Sigmoid colon (tissue), 6 donors: ENCODE measurements at regions not wholly inside any gene's neighbourhood (a gene's known extent, or its start where the extent isn't known, plus 50 kb on each side); places are given as distances from the start of the nearest gene placed in this dataset.

Experiments
- DNase-seq: peaks from one replicate; pipeline ENCODE4 v3.0.0-alpha.2; 2019
- H3K27ac ChIP-seq, 4 donors: fragments of 200-600 bp; sonication (generic); one replicate each; pipeline ENCODE4 v1.5.1; 2016 to 2019; ENCODE audit warnings: mild to moderate bottlenecking in 1 of 4
- H3K27me3 ChIP-seq, 3 donors: fragments of 200-600 bp; sonication (generic); one replicate each; pipeline ENCODE4 v1.5.1; 2019; ENCODE audit warnings: mild to moderate bottlenecking in 1 of 3
- H3K36me3 ChIP-seq, 4 donors: fragments of 200-600 bp; sonication (generic); one replicate each; pipeline ENCODE4 v1.5.1; 2016 to 2019
- H3K4me1 ChIP-seq, 4 donors: fragments of 200-600 bp; sonication (generic); one replicate each; pipeline ENCODE4 v1.5.1; 2017 to 2019
- H3K4me3 ChIP-seq, 4 donors: fragments of 200-600 bp; sonication (generic); one replicate each; pipeline ENCODE4 v1.5.1; 2017 to 2019; ENCODE audit warnings: mild to moderate bottlenecking in 2 of 4, moderate library complexity in 1 of 4
- H3K9me3 ChIP-seq, 4 donors: fragments of 200-600 bp in 3 of 4; sonication (generic) in 3 of 4; one replicate each; pipeline versions ENCODE4 v1.5.1 to v1.6.1; 2013 to 2019
- EP300 ChIP-seq, 4 donors: sonication (generic); formaldehyde crosslinking; IDR thresholded peaks; one replicate each; pipeline ENCODE4 v1.6.1; 2017; ENCODE audit warnings: antibody characterized with exemption in 4 of 4
- POLR2A ChIP-seq, 2 donors: fragments of 450-650 bp; IDR thresholded peaks; one replicate each; pipeline ENCODE4 v1.6.1; 2016; ENCODE audit warnings: antibody characterized with exemption in 2 of 2, mild to moderate bottlenecking in 2 of 2, moderate library complexity in 2 of 2
- POLR2AphosphoS5 ChIP-seq, 4 donors: sonication (generic); formaldehyde crosslinking; IDR thresholded peaks; one replicate each; pipeline ENCODE4 v1.6.1; 2017; ENCODE audit warnings: antibody characterized with exemption in 4 of 4
- WGBS, 2 donors: extraction: QIAGEN DNeasy Blood & Tissue Kit; methylation state at CpG; one replicate each; pipeline ENCODE4 v1.1.7; 2013; 5-methylcytosine and 5-hydroxymethylcytosine counted together
- intact Hi-C: fragments of 100-400 bp; cut with DNase I; formaldehyde crosslinking; loops from one replicate; pipeline ENCODE4 v1.15.1; 2023
- TF ChIP-seq, protein P1 (sequence below), 4 experiments: fragments of 450-650 bp in 3 of 4; fragments of 200-600 bp in 1 of 4; IDR thresholded peaks; one replicate each; pipeline ENCODE4 v1.5.1; 2016 to 2019; ENCODE audit warnings: antibody characterized with exemption in 4 of 4, mild to moderate bottlenecking in 3 of 4, moderate library complexity in 2 of 4
- donor health status: healthy with polysubstance abuse.
- donor health status: healthy.

- H3K27me3 ChIP-seq, result no peaks in the 10 kb centered on the region
- intact Hi-C loops, result no loop called here
- H3K36me3 ChIP-seq, result no peaks in the 10 kb centered on the region
- no peak overlapping the region for H3K4me3 ChIP-seq
- H3K4me1 ChIP-seq, result no peaks in the 10 kb centered on the region
- H3K9me3 ChIP-seq, result no peaks in the 10 kb centered on the region
- H3K27ac ChIP-seq, result no peak overlapping the region
- TF ChIP-seq, protein P1, sequence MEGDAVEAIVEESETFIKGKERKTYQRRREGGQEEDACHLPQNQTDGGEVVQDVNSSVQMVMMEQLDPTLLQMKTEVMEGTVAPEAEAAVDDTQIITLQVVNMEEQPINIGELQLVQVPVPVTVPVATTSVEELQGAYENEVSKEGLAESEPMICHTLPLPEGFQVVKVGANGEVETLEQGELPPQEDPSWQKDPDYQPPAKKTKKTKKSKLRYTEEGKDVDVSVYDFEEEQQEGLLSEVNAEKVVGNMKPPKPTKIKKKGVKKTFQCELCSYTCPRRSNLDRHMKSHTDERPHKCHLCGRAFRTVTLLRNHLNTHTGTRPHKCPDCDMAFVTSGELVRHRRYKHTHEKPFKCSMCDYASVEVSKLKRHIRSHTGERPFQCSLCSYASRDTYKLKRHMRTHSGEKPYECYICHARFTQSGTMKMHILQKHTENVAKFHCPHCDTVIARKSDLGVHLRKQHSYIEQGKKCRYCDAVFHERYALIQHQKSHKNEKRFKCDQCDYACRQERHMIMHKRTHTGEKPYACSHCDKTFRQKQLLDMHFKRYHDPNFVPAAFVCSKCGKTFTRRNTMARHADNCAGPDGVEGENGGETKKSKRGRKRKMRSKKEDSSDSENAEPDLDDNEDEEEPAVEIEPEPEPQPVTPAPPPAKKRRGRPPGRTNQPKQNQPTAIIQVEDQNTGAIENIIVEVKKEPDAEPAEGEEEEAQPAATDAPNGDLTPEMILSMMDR (IDR thresholded peaks at IDR 0.05), result no peak
- TF ChIP-seq POLR2A (IDR thresholded peaks at IDR 0.05), result no peak
- TF ChIP-seq EP300 (IDR thresholded peaks at IDR 0.05), result no peak
- TF ChIP-seq POLR2AphosphoS5 (IDR thresholded peaks at IDR 0.05), result no peak
- DNase-seq, result no peak
- 63 to 75% methylated on average over 5 of the region's 5 CpGs for WGBS, 2 donors
Measured at GRCh38 chr3:137519602-137520001, 244.5 kb upstream of the SOX14 start.

DNA sequence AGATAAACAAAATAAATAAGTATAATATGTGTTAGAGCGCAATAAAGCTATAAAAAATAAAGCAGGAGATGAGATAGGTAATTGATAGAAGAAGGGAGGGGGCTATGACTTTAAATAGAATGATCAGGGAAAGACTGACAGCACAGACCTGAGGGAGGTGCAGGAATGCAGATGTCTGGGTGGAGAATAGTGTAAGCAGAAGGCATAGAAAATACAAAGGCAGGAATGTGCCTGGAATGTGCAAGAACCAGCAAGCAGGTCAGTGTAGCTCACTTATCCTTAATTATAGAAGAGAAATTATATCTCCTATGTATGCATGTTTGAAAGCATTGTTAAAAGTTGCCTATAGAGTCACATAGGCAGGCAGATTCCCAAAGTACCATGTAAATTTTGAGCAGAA is 239.4 kb upstream of the SOX14 start:
- H3K36me3 ChIP-seq, result no peaks in the 10 kb centered on the region
- 78 to 96% methylated on average over 1 of the region's 1 CpG for WGBS, 2 donors
- no peak for DNase-seq
- intact Hi-C loops, result no loop called here
- H3K4me1 ChIP-seq, result no peaks in the 10 kb centered on the region
- no peaks in the 10 kb centered on the region for H3K27me3 ChIP-seq
- H3K9me3 ChIP-seq, result no peaks in the 10 kb centered on the region
- no peak overlapping the region for H3K27ac ChIP-seq
- no peak overlapping the region for H3K4me3 ChIP-seq
- TF ChIP-seq, protein P1 (IDR thresholded peaks at IDR 0.05), result no peak
- no peak for TF ChIP-seq EP300 (IDR thresholded peaks at IDR 0.05)

DNA sequence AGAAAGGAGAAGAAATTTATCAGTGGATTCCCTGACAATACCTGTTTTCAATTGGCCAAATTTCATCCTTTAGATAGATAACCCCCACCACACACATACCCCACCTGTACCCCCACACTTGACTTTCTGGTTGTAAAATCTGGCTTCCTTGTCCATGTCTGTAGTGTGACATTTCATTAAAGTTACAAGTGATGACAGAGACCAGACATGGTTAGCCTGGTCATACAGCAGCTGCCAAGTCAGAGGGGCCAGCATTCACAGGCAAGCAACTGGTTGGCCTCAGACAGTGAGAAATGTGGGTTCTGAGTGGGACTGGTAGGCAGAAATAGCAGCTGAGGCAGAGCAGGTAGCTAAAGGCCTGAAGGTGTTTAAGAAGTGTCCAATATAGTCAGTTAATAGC is 238.6 kb upstream of the SOX14 start:
- H3K4me3 ChIP-seq, result no peak overlapping the region
- H3K9me3 ChIP-seq, result no peaks in the 10 kb centered on the region
- intact Hi-C loops, result no loop called here
- H3K36me3 ChIP-seq, result no peaks in the 10 kb centered on the region
- DNase-seq, result no peak
- H3K27me3 ChIP-seq, result no peaks in the 10 kb centered on the region
- no peak for TF ChIP-seq POLR2A (IDR thresholded peaks at IDR 0.05)
- no peaks in the 10 kb centered on the region for H3K4me1 ChIP-seq
- H3K27ac ChIP-seq, result no peak overlapping the region

GRCh38 chr3:137542049-137542448 is 222.1 kb upstream of the SOX14 start:
- H3K4me3 ChIP-seq, result no peak overlapping the region
- no peaks in the 10 kb centered on the region for H3K9me3 ChIP-seq
- WGBS, 2 donors, result 91 to 92% methylated on average over 3 of the region's 3 CpGs
- H3K4me1 ChIP-seq, result no peaks in the 10 kb centered on the region
- H3K27ac ChIP-seq, result no peak overlapping the region
- no peak for TF ChIP-seq EP300 (IDR thresholded peaks at IDR 0.05)
- TF ChIP-seq POLR2A (IDR thresholded peaks at IDR 0.05), result no peak
- TF ChIP-seq, protein P1 (IDR thresholded peaks at IDR 0.05), result no peak
- no peak for TF ChIP-seq POLR2AphosphoS5 (IDR thresholded peaks at IDR 0.05)
- H3K36me3 ChIP-seq, result no peaks in the 10 kb centered on the region
- H3K27me3 ChIP-seq, result no peaks in the 10 kb centered on the region
- DNase-seq, result no peak
- intact Hi-C loops, result no loop called here

- Histone ChIP-seq H3K27me3 (no peaks in the 10 kb centered on the region), H3K27ac (no peak overlapping the region), H3K4me1 (no peaks in the 10 kb centered on the region), H3K4me3 (no peak overlapping the region), H3K9me3 (no peaks in the 10 kb centered on the region), H3K36me3 (no peaks in the 10 kb centered on the region)
- no peak for DNase-seq
- 70 to 82% methylated on average over 2 of the region's 2 CpGs for WGBS, 2 donors
- TF ChIP-seq POLR2AphosphoS5 (IDR thresholded peaks at IDR 0.05) (no peak), EP300 (IDR thresholded peaks at IDR 0.05) (no peak), POLR2A (IDR thresholded peaks at IDR 0.05) (no peak)
- TF ChIP-seq, protein P1 (IDR thresholded peaks at IDR 0.05), result no peak
- intact Hi-C loops, result no loop called here
Measured at GRCh38 chr3:137554242-137554641, 209.9 kb upstream of the SOX14 start.
